Gastrocnemius medialis (tissue), 4 donors: ENCODE measurements at regions not wholly inside any gene's neighbourhood (a gene's known extent, or its start where the extent isn't known, plus 50 kb on each side); places are given as distances from the start of the nearest gene placed in this dataset.

ENCODE experiments used
- CTCF ChIP-seq, 5 experiments: fragments of 450-650 bp in 3 of 5; fragments of 200-600 bp in 2 of 5; sonication (generic) in 2 of 5; IDR thresholded peaks in 4 of 5; conservative IDR thresholded peaks in 1 of 5; 1 replicate in 4 of 5; 2 replicates in 1 of 5; pipeline ENCODE4 v1.5.1; 2016 to 2019; ENCODE audit warnings: antibody characterized with exemption in 5 of 5, mild to moderate bottlenecking in 3 of 5, moderate library complexity in 3 of 5
- POLR2A ChIP-seq, 2 donors: fragments of 450-650 bp; IDR thresholded peaks; one replicate each; pipeline ENCODE4 v1.6.1; 2017; ENCODE audit warnings: antibody characterized with exemption in 2 of 2, mild to moderate bottlenecking in 2 of 2, moderate library complexity in 2 of 2

GRCh38 chr3:5980475-5980874, 793.0 kb downstream of the EDEM1 start:
- TF ChIP-seq CTCF (IDR thresholded peaks at IDR 0.05 in 4 of 5, conservative IDR thresholded peaks at IDR 0.05 in 1 of 5) (no peak), POLR2A (IDR thresholded peaks at IDR 0.05) (no peak)
